ENCODE measurements at regions not wholly inside any gene's neighbourhood (a gene's known extent, or its start where the extent isn't known, plus 50 kb on each side); places are given as distances from the start of the nearest gene placed in this dataset.

DNA sequence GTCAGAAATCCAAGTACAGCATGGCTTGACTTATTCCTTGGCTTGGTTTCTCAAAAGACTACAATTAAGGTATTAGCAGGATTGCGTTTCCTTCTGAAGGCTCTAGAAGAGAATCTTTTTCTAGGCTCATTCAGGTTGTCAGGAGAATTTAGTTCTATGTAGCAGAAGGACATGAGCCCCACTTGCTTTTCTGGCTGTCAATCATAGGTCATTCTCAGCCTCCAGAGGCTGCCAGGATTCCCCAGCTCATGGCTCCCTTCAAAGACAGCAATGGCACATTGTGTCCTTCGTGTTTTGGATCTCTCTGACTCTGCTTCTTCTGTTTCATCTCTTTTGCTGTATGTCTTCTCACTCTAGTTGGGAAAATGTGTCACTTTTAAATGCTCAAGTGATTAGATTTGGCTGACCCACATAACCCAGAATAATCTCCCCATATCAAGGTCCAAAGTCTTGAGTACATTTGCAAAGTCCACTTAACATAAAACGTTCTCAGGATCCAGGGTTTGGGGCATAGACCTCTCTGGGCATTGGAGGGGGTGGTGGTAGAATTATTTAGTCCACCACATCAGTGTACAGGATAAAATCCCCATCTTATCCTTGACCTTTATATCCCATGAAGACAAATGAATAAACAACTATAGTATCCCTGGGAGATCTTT is 126.7 kb upstream of the BCL9 start:
- no peak for TF ChIP-seq SP1 (IDR thresholded peaks at IDR 0.05)
- TF ChIP-seq FOXK2 (IDR thresholded peaks at IDR 0.05): no peak
- TF ChIP-seq FOXM1 (IDR thresholded peaks at IDR 0.05; ENCODE audit: borderline replicate concordance): no peak
- no peak for TF ChIP-seq CTBP1 (IDR thresholded peaks at IDR 0.05; ENCODE audit: borderline replicate concordance)
- TF ChIP-seq BHLHE40 (IDR thresholded peaks at IDR 0.05; ENCODE audit: borderline replicate concordance): no peak
- no peak for TF ChIP-seq FOXA1 (IDR thresholded peaks at IDR 0.05)
- no peak for TF ChIP-seq NFRKB (IDR thresholded peaks at IDR 0.05)

Data from HEK293T (cell line).